H1 (cell line): ENCODE measurements at regions not wholly inside any gene's neighbourhood (a gene's known extent, or its start where the extent isn't known, plus 50 kb on each side); places are given as distances from the start of the nearest gene placed in this dataset.

Experiments
- CHD2 ChIP-seq: IDR thresholded peaks from 2 replicates; pipeline ENCODE4 v1.6.1; 2012; ENCODE audit warnings: low read length, improper control_type of control experiment
- EP300 ChIP-seq, 2 experiments: IDR thresholded peaks; 1 replicate in 1 of 2; 2 replicates in 1 of 2; pipeline ENCODE4 v1.6.1; 2011 to 2012; ENCODE audit warnings: low read depth in 2 of 2, low read length in 2 of 2, mild to moderate bottlenecking in 2 of 2, borderline replicate concordance in 1 of 2, inconsistent platforms in 1 of 2, moderate library complexity in 1 of 2
- EZH2 ChIP-seq: fragments of 200-600 bp; sonication (generic); IDR thresholded peaks from 2 replicates; pipeline ENCODE4 v1.7.1; 2012; ENCODE audit warnings: low read depth, mild to moderate bottlenecking, moderate library complexity, low read length, inconsistent platforms; ENCODE audit not compliant: severe bottlenecking
- HDAC2 ChIP-seq, 2 experiments: fragments of 300-600 bp in 1 of 2; sonication (generic) in 1 of 2; IDR thresholded peaks; 2 replicates each; pipeline ENCODE4 v1.6.1; 2011 to 2012; ENCODE audit warnings: low read depth in 2 of 2, low read length in 2 of 2, mild to moderate bottlenecking in 2 of 2, moderate library complexity in 2 of 2, borderline replicate concordance in 1 of 2, inconsistent platforms in 1 of 2
- JUND ChIP-seq: IDR thresholded peaks from 2 replicates; pipeline ENCODE4 v1.6.1; 2011; ENCODE audit warnings: mild to moderate bottlenecking, improper control_type of control experiment, low read length
- MAFK ChIP-seq: IDR thresholded peaks from 2 replicates; pipeline ENCODE4 v1.6.1; 2012; ENCODE audit warnings: low read depth, mild to moderate bottlenecking, improper control_type of control experiment, low read length
- POLR2A ChIP-seq, 2 experiments: IDR thresholded peaks; 1 replicate in 1 of 2; 2 replicates in 1 of 2; pipeline ENCODE4 v1.6.1; 2011; ENCODE audit warnings: low read depth in 2 of 2, low read length in 2 of 2, mild to moderate bottlenecking in 2 of 2; ENCODE audit errors: control extremely low read depth in 1 of 2
- POLR2AphosphoS5 ChIP-seq: IDR thresholded peaks from 2 replicates; pipeline ENCODE4 v1.6.1; 2011; ENCODE audit warnings: low read depth, low read length
- RAD21 ChIP-seq, 2 experiments: IDR thresholded peaks in 1 of 2; conservative IDR thresholded peaks in 1 of 2; 2 replicates each; pipeline ENCODE4 v1.6.1; 2011; ENCODE audit warnings: low read depth in 2 of 2, low read length in 2 of 2, improper control_type of control experiment in 1 of 2, inconsistent platforms in 1 of 2, mild to moderate bottlenecking in 1 of 2, moderate library complexity in 1 of 2
- SIN3A ChIP-seq, 2 experiments: IDR thresholded peaks in 1 of 2; conservative IDR thresholded peaks in 1 of 2; 2 replicates each; pipeline ENCODE4 v1.6.1; 2011 to 2012; ENCODE audit warnings: low read length in 2 of 2, improper control_type of control experiment in 1 of 2, low read depth in 1 of 2, mild to moderate bottlenecking in 1 of 2
- SP1 ChIP-seq: IDR thresholded peaks from 2 replicates; pipeline ENCODE4 v1.6.1; 2011; ENCODE audit warnings: low read depth, low read length
- TEAD4 ChIP-seq: IDR thresholded peaks from 2 replicates; pipeline ENCODE4 v1.6.1; 2012; ENCODE audit warnings: low read depth, low read length, inconsistent platforms, mixed read lengths
- TF ChIP-seq, protein P1 (sequence below), 3 experiments: IDR thresholded peaks; 1 replicate in 2 of 3; 2 replicates in 1 of 3; pipeline versions ENCODE4 v1.5.1 to v1.6.1; 2011; ENCODE audit warnings: low read length in 3 of 3, mild to moderate bottlenecking in 3 of 3, inconsistent platforms in 2 of 3, low read depth in 1 of 3, moderate library complexity in 1 of 3; ENCODE audit not compliant: insufficient read depth in 1 of 3; ENCODE audit errors: control extremely low read depth in 1 of 3

GRCh38 chr2:67500541-67500940, 103.4 kb downstream of the ETAA1 start:
- TF ChIP-seq, protein P1, sequence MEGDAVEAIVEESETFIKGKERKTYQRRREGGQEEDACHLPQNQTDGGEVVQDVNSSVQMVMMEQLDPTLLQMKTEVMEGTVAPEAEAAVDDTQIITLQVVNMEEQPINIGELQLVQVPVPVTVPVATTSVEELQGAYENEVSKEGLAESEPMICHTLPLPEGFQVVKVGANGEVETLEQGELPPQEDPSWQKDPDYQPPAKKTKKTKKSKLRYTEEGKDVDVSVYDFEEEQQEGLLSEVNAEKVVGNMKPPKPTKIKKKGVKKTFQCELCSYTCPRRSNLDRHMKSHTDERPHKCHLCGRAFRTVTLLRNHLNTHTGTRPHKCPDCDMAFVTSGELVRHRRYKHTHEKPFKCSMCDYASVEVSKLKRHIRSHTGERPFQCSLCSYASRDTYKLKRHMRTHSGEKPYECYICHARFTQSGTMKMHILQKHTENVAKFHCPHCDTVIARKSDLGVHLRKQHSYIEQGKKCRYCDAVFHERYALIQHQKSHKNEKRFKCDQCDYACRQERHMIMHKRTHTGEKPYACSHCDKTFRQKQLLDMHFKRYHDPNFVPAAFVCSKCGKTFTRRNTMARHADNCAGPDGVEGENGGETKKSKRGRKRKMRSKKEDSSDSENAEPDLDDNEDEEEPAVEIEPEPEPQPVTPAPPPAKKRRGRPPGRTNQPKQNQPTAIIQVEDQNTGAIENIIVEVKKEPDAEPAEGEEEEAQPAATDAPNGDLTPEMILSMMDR (IDR thresholded peaks at IDR 0.05; ENCODE audit: control extremely low read depth in 1 of 3, insufficient read depth in 1 of 3, low read depth in 1 of 3, low read length in 3 of 3), result no peak
- no peak for TF ChIP-seq RAD21 (IDR thresholded peaks at IDR 0.05 in 1 of 2, conservative IDR thresholded peaks at IDR 0.05 in 1 of 2; ENCODE audit: low read depth in 2 of 2, low read length in 2 of 2)
- TF ChIP-seq JUND, result no peak
- no peak for TF ChIP-seq SP1
- TF ChIP-seq EP300 (IDR thresholded peaks at IDR 0.05; ENCODE audit: borderline replicate concordance in 1 of 2, low read depth in 2 of 2, low read length in 2 of 2), result no peak
- TF ChIP-seq HDAC2 (IDR thresholded peaks at IDR 0.05; ENCODE audit: borderline replicate concordance in 1 of 2, low read depth in 2 of 2, low read length in 2 of 2), result no peak
- no peak for TF ChIP-seq EZH2
- no peak for TF ChIP-seq POLR2A (IDR thresholded peaks at IDR 0.05; ENCODE audit: control extremely low read depth in 1 of 2, low read depth in 2 of 2, low read length in 2 of 2)
- TF ChIP-seq CHD2, result no peak
- no peak for TF ChIP-seq MAFK
- no peak for TF ChIP-seq SIN3A (conservative IDR thresholded peaks at IDR 0.05 in 1 of 2, IDR thresholded peaks at IDR 0.05 in 1 of 2; ENCODE audit: low read depth in 1 of 2, low read length in 2 of 2)
- no peak for TF ChIP-seq POLR2AphosphoS5
- TF ChIP-seq TEAD4, result no peak
